IPS-20b (cell line): ENCODE measurements at regions not wholly inside any gene's neighbourhood (a gene's known extent, or its start where the extent isn't known, plus 50 kb on each side); places are given as distances from the start of the nearest gene placed in this dataset.

ENCODE experiments used
- H3K27ac ChIP-seq: one replicate; pipeline ENCODE4 v1.5.1; 2013; ENCODE audit warnings: low read length
- H3K27me3 ChIP-seq: 2 replicates; pipeline ENCODE4 v1.6.1; 2013; ENCODE audit warnings: mild to moderate bottlenecking, low read length, inconsistent platforms; ENCODE audit not compliant: insufficient read depth
- H3K36me3 ChIP-seq: 2 replicates; pipeline ENCODE4 v1.6.1; 2013; ENCODE audit warnings: low read depth, mild to moderate bottlenecking, inconsistent platforms, low read length, moderate library complexity; ENCODE audit not compliant: insufficient read depth
- H3K4me1 ChIP-seq: 2 replicates; pipeline ENCODE4 v1.6.1; 2013; ENCODE audit warnings: mild to moderate bottlenecking, control low read depth, inconsistent platforms, low read length, moderate library complexity; ENCODE audit not compliant: insufficient read depth
- H3K4me3 ChIP-seq: 2 replicates; pipeline ENCODE4 v1.5.1; 2013; ENCODE audit warnings: mild to moderate bottlenecking, low read length, inconsistent platforms
- H3K9ac ChIP-seq: 2 replicates; pipeline ENCODE4 v1.6.1; 2013; ENCODE audit warnings: low read depth, mild to moderate bottlenecking, inconsistent platforms, low read length, moderate library complexity
- H3K9me3 ChIP-seq: 2 replicates; pipeline ENCODE4 v1.6.1; 2013; ENCODE audit warnings: mild to moderate bottlenecking, low read depth, low read length, inconsistent platforms; ENCODE audit not compliant: insufficient read depth

DNA sequence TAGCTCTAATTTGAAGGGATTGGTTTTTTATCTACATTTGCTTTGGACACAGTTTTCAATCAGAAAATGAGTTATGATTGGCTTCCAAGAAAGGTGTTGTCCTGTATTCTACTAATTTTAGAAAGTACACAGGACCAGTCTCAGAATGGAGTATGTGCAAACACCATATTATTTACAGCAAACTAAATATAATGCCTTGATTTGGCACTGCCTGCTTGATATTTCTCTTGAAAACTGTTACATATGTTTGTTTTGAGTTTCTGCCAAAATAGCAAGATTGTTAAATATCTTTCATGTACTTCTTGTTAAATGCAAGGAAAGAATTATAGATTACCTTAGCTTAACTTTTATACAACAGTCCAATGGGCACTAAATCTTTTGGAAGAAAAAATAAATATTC, 694.9 kb downstream of the KCNJ3 start:
- H3K4me3 ChIP-seq = no peak overlapping the region
- no peak overlapping the region for H3K27ac ChIP-seq
- H3K36me3 ChIP-seq = no peaks in the 10 kb centered on the region
- no peak overlapping the region for H3K9ac ChIP-seq
- H3K9me3 ChIP-seq = no peaks in the 10 kb centered on the region
- H3K4me1 ChIP-seq = no peaks in the 10 kb centered on the region
- no peaks in the 10 kb centered on the region for H3K27me3 ChIP-seq

DNA sequence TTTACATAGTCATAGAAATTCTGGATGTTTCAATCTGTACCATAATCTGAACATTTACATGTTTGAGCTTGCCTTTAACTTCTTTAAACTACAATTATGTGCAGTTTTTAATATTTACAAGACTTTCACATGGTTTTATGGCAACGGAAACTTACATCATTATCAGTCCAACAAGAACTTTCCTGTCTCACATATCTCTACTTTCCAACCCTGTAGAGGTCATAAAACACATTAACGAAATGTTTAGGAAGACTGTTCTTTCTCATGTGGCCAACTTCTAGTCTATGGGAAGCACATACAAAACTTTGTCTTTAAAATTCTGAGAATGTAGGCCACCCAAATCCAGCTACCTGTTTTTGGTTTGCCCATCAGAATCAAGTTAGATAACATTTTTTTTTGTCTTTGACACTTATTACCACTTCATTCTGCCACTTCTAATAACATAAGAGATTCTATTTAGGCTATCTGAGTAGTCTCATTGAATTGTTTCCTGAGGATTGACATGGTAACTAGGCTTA, 693.2 kb downstream of the KCNJ3 start:
- no peaks in the 10 kb centered on the region for H3K27me3 ChIP-seq
- H3K4me3 ChIP-seq = no peak overlapping the region
- no peak overlapping the region for H3K9ac ChIP-seq
- H3K9me3 ChIP-seq = no peaks in the 10 kb centered on the region
- H3K4me1 ChIP-seq = no peaks in the 10 kb centered on the region
- H3K27ac ChIP-seq = no peak overlapping the region
- H3K36me3 ChIP-seq = no peaks in the 10 kb centered on the region

DNA sequence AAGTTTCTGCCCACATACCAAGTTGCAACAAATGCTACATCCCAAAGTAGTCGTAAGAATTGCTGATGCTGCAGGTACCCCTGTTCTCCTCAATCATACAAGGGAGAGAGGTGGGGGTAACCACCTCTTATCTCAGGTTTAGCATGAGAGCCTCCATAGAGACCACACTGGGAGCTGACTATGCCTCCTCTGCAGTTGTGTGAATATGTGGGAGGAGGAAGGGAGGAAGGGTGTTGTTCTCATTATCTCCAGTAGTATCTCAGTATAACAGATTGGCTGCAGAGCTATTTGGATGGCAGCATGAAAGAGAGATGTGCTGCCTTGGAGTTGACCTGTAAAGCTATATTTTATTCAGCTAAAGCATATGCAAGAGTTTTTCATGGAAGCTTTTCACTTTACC, 690.7 kb downstream of the KCNJ3 start:
- H3K4me1 ChIP-seq = no peaks in the 10 kb centered on the region
- no peaks in the 10 kb centered on the region for H3K27me3 ChIP-seq
- H3K9ac ChIP-seq = no peak overlapping the region
- no peak overlapping the region for H3K27ac ChIP-seq
- no peaks in the 10 kb centered on the region for H3K36me3 ChIP-seq
- no peaks in the 10 kb centered on the region for H3K9me3 ChIP-seq
- H3K4me3 ChIP-seq = no peak overlapping the region

DNA sequence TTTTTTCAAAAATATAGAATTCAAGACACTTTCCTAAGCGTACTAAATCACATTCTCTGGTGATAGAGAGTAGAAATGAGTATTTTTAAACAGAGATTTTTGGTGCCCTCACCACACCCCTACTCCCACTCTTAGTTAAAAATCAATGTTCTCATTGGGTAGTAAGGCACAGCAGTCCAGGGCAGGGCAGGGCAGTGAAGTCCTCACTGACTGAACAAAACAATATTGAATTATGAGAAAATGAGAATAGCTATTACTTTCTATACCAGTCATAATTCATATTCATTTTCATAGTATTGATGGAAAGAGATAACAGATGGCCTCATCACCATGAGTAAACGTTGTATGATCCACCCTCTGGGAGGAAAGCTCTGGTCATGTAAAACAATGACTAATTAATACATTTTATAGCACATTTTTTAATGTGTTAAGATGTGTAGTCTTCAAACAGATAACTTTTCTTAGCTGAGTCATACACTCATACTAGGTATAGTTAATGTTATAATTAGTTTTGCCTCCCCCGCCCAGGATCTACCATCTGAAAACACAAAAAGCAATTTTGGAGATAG, 686.1 kb downstream of the KCNJ3 start:
- H3K36me3 ChIP-seq = no peaks in the 10 kb centered on the region
- no peak overlapping the region for H3K27ac ChIP-seq
- no peaks in the 10 kb centered on the region for H3K4me1 ChIP-seq
- H3K27me3 ChIP-seq = no peaks in the 10 kb centered on the region
- no peaks in the 10 kb centered on the region for H3K9me3 ChIP-seq
- no peak overlapping the region for H3K4me3 ChIP-seq
- no peak overlapping the region for H3K9ac ChIP-seq

DNA sequence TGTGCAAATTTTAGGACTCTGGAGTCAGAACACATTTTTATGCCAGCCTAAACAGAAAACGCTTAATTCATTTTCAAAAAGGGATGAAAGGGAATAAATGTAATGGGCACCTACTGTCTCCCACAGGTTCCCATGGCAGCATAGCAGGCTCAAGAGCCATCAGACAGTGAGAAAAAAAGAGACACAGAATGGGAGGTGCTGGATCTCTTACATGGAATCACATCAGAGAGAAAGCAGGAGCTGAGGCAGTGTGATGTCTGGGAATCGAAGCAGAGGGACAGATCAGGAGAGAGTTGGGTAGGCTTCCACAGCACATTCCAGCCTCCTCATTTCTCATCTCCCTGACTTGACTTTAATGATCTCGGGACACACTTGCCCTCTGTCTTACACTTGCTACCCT, 684.3 kb downstream of the KCNJ3 start:
- no peak overlapping the region for H3K4me3 ChIP-seq
- no peak overlapping the region for H3K27ac ChIP-seq
- H3K9me3 ChIP-seq = no peaks in the 10 kb centered on the region
- no peak overlapping the region for H3K9ac ChIP-seq
- H3K27me3 ChIP-seq = no peaks in the 10 kb centered on the region
- H3K36me3 ChIP-seq = no peaks in the 10 kb centered on the region
- H3K4me1 ChIP-seq = no peaks in the 10 kb centered on the region

DNA sequence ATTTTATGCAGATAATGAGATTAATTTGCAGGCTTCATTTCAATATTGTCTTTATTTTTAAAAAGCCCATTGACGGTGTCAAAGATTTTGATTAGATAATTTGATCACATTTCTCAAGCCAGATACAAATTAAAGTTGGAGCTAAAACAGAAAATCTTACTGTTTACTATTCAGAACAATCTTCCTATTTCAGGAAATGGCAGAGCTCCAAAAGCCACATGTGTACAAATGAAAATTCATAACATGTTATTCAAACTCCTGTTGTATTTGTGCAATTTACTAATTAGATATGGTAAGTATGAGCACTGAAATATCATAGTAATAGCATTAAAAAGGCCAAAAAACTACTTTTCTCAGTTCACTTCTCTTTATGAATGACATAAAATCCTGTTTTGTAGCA, 682.9 kb downstream of the KCNJ3 start:
- H3K9ac ChIP-seq = no peak overlapping the region
- H3K9me3 ChIP-seq = no peaks in the 10 kb centered on the region
- no peaks in the 10 kb centered on the region for H3K4me1 ChIP-seq
- no peak overlapping the region for H3K4me3 ChIP-seq
- no peak overlapping the region for H3K27ac ChIP-seq
- H3K27me3 ChIP-seq = no peaks in the 10 kb centered on the region
- H3K36me3 ChIP-seq = no peaks in the 10 kb centered on the region

DNA sequence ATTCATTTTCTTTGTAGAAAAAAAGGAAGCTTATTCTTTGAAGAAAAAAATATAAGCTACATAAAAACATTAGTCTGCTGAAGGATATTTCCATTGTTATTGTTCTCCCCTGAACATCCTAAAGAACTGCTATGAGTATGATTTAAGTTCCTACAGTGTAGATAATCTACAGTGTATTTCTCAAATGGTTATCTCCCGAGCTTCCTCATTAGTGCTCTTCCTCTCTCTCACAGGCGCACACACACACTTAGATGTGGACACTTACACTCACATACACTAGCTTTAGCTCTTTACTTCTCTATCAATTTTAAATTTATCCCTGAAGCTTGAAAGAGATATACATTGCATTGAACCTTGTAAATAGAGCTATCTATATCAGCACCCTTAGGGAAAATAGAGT, 681.0 kb downstream of the KCNJ3 start:
- Histone ChIP-seq H3K9me3 (no peaks in the 10 kb centered on the region), H3K27me3 (no peaks in the 10 kb centered on the region), H3K27ac (no peak overlapping the region), H3K4me1 (no peaks in the 10 kb centered on the region), H3K4me3 (no peak overlapping the region), H3K9ac (no peak overlapping the region), H3K36me3 (no peaks in the 10 kb centered on the region)

DNA sequence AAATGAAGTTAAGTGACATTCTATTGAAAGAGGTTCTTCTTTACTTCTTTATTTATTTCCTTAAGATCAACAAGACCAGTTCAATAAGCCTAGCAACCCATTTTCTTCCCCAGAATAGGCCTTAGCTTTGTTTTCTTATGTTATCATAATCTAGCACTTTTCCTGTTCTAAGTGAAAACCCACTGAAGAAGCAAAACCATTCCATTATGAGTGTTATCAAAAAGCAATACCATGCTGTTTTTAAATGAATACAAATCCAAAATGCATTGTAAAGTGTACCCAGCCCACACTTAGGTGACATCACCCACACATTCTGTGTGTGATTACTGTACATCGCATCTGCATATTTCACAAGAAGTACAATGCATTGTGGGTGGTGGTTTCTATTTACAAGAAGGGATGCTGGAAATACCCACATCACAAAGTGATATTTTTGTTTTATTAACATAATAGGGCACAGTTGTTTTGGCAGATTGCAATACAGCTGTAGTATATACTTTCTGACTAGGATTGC, 679.5 kb downstream of the KCNJ3 start:
- no peak overlapping the region for H3K9ac ChIP-seq
- no peaks in the 10 kb centered on the region for H3K4me1 ChIP-seq
- no peaks in the 10 kb centered on the region for H3K9me3 ChIP-seq
- H3K27me3 ChIP-seq = no peaks in the 10 kb centered on the region
- no peak overlapping the region for H3K27ac ChIP-seq
- no peaks in the 10 kb centered on the region for H3K36me3 ChIP-seq
- H3K4me3 ChIP-seq = no peak overlapping the region

DNA sequence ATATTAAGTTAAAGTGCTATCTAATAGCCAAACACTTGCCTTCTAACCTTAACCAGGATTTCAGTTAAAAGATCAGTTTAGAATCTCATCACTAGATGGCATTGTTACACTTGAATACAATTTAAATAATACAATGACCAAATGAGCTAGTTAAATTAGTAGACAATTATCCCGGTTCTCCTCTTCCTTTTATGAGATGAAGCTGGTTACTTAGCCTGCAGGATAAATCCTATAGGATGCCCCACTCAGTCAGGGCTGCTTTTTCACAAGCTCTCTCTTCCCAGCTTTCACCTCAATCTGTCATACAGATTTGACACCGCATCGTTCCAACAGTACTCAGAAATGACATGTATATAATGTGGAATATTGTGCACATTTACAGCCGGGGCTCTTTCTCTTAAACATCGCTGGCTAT, 678.8 kb downstream of the KCNJ3 start:
- Histone ChIP-seq H3K9me3 (no peaks in the 10 kb centered on the region), H3K4me3 (no peak overlapping the region), H3K36me3 (no peaks in the 10 kb centered on the region), H3K4me1 (no peaks in the 10 kb centered on the region), H3K27me3 (no peaks in the 10 kb centered on the region), H3K27ac (no peak overlapping the region), H3K9ac (no peak overlapping the region)

DNA sequence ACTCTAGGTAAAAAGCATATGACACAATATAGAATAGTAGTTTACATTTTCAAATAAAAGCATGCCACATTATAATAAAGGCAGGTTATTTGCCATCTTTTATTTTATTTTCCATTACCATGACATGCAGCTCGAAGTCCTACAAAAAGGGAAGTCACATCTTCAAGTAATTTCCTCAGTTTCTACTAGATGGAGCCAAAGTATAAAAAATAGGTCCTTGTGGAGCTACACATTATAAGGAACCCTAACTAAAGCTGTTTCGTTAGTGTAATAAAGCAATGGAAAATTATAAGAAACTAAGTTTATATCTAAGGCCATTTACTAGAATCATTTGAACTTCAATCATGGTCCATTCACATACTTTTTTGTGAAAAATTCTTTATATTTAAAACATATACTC, 674.5 kb downstream of the KCNJ3 start:
- Histone ChIP-seq H3K9me3 (no peaks in the 10 kb centered on the region), H3K27me3 (no peaks in the 10 kb centered on the region), H3K4me3 (no peak overlapping the region), H3K9ac (no peak overlapping the region), H3K27ac (no peak overlapping the region), H3K4me1 (no peaks in the 10 kb centered on the region), H3K36me3 (no peaks in the 10 kb centered on the region)

DNA sequence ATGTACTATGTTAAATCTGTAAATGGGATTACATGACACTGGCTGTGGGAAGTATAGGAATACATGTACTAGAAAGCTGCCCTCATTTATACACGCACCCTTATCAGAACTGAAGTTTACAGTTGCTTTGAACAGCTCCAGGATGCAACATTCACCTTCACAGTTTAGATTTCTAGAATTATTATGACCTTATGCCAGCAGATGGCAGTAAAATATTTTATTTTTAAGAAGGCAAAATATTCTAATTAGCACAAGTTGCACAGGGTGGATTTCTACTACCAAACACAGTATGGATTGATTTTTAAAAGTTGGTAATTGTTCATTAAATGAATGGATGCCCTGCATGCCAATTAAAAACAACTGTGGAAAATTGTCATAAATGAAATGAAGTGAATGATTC, 670.4 kb downstream of the KCNJ3 start:
- Histone ChIP-seq H3K9ac (no peak overlapping the region), H3K4me1 (no peaks in the 10 kb centered on the region), H3K36me3 (no peaks in the 10 kb centered on the region), H3K27ac (no peak overlapping the region), H3K27me3 (no peaks in the 10 kb centered on the region), H3K4me3 (no peak overlapping the region), H3K9me3 (no peaks in the 10 kb centered on the region)

DNA sequence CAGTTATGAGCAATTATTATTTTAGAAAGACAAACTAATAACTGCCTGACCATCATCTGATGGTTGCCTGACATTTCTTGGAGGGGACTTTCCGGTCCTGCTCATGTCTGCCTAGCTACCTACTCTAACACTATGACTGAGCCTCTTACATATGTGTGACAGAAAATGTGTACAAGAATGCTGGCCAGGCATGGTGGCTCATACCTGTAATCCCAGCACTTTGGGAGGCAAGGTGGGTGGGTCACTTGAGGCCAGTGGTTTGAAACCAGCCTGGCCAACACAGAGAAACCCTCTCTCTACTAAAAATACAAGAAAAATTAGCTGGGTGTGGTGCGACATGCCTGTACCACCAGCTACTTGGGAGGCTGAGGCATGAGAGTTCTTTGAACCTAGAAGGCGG, 666.3 kb downstream of the KCNJ3 start:
- Histone ChIP-seq H3K27ac (no peak overlapping the region), H3K4me3 (no peak overlapping the region), H3K27me3 (no peaks in the 10 kb centered on the region), H3K4me1 (no peaks in the 10 kb centered on the region), H3K9me3 (no peaks in the 10 kb centered on the region), H3K9ac (no peak overlapping the region), H3K36me3 (no peaks in the 10 kb centered on the region)
